ENCODE measurements at regions not wholly inside any gene's neighbourhood (a gene's known extent, or its start where the extent isn't known, plus 50 kb on each side); places are given as distances from the start of the nearest gene placed in this dataset.

DNA sequence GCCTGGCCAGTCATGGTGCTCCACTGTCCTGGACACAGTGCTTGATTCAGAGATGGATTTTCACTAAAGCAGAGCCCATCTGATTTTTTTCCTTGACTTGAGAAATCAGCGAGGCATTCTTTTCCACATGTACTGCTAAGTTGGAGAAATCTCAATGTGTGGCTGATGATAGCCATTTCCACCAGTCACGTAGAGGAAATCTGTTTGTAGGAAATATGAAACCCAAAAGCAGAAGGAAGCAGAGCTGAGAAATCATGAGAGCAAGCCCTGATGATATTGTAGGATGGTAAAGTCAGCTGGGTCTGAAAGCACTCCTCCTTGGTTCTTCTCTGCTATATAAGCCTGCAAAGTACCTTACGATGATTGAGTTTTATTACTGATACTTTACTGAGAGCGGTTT lies 1233.4 kb downstream of the ROBO2 start:
- TF ChIP-seq, protein P1, sequence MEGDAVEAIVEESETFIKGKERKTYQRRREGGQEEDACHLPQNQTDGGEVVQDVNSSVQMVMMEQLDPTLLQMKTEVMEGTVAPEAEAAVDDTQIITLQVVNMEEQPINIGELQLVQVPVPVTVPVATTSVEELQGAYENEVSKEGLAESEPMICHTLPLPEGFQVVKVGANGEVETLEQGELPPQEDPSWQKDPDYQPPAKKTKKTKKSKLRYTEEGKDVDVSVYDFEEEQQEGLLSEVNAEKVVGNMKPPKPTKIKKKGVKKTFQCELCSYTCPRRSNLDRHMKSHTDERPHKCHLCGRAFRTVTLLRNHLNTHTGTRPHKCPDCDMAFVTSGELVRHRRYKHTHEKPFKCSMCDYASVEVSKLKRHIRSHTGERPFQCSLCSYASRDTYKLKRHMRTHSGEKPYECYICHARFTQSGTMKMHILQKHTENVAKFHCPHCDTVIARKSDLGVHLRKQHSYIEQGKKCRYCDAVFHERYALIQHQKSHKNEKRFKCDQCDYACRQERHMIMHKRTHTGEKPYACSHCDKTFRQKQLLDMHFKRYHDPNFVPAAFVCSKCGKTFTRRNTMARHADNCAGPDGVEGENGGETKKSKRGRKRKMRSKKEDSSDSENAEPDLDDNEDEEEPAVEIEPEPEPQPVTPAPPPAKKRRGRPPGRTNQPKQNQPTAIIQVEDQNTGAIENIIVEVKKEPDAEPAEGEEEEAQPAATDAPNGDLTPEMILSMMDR (IDR thresholded peaks at IDR 0.05; ENCODE audit: low read depth, low read length, missing control alignments), result no peak
- H3K4me3 ChIP-seq (replicated peaks; ENCODE audit: low read depth, low read length), result no peak overlapping the region
- no peak for DNase-seq (ENCODE audit: extremely low read depth, low read depth)

DNA sequence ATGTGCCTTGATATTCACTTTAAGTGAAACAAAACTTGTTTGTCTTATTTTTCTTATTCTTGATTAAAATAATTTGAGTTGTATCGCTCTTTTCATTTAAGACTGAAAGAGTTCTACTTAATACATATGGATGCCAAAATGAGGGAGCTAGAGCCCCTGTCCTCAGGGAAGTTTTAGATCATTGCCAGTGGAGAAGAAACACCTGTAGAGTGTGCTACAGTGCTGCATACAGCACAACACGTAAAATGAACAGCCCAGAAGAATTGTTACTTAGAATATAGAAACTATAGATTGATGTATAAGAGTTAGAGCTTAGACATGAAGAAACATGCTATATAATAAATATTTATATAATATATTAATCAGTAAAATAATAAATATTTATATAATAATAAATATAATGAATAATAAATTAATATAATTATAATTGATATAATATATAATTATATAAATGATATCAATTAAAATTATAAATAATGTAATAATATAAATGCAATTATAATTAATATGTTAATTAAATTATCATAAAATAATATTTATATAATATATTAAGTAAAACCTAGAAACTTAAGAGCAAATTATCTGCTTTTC lies 1234.7 kb downstream of the ROBO2 start:
- no peak for DNase-seq (ENCODE audit: extremely low read depth, low read depth)
- no peak overlapping the region for H3K4me3 ChIP-seq (replicated peaks; ENCODE audit: low read depth, low read length)
- TF ChIP-seq, protein P1 (IDR thresholded peaks at IDR 0.05; ENCODE audit: low read depth, low read length, missing control alignments), result peak; percentile 6

DNA sequence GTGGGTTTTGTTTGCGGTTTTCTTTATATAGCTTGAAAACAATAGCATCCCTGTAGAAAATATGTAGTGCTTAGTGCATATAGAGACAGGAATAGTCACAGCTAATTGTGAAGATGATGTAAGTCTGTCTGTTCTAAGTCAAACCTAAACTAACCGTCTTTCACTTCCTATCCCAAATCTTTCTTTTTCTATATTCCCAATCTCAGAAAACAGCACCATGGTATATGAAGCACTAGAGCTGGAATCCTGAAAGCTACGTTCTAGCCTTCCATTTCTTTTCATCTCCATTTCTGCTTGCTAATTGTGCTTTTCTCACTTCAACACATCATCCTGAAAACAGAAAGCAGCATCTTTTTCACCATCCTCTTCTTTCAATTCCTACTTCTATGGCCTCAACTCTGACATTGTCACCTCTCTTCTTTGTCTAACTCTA lies 1235.5 kb downstream of the ROBO2 start:
- DNase-seq (ENCODE audit: extremely low read depth, low read depth), result no peak
- TF ChIP-seq, protein P1 (IDR thresholded peaks at IDR 0.05; ENCODE audit: low read depth, low read length, missing control alignments), result no peak
- no peak overlapping the region for H3K4me3 ChIP-seq (replicated peaks; ENCODE audit: low read depth, low read length)

DNA sequence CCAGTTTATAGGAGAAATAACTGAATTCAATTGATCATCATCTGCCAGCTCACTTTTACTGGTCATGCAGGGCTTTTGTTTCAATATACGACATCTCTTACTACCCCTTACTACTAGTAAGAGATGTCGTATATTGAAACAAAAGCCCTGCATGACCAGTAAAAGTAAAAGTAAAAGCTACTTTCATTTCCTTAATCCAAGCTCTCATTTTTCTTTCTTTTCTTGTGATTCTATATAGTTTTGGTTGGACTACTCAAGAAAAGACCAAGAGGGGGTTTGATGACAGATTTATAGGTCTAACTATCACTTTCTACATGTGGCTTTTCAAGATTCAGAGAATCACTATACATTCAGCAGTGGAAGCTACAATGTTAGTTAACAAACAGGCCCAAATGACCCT lies 1237.3 kb downstream of the ROBO2 start:
- DNase-seq (ENCODE audit: extremely low read depth, low read depth), result no peak
- no peak overlapping the region for H3K4me3 ChIP-seq (replicated peaks; ENCODE audit: low read depth, low read length)
- TF ChIP-seq, protein P1 (IDR thresholded peaks at IDR 0.05; ENCODE audit: low read depth, low read length, missing control alignments), result no peak

DNA sequence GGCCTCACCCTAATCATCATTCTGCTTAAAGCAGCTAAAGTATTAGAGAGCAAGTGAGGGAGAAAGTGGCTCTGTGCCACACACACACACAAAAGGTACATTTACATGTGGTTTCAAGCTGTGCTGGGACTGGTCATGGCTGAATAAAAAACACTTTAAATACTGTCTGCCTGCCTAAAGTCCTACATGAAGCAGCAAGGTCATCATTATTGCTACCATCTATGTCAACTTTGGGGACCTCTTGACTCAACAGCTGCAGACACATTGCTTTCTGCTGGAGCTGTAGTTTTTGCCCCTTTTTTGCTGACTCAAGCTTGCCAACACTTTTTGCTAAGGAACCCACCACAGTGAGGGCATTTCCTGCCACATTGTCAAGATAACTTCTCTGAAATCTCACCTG lies 1237.9 kb downstream of the ROBO2 start:
- H3K4me3 ChIP-seq (replicated peaks; ENCODE audit: low read depth, low read length), result no peak overlapping the region
- DNase-seq (ENCODE audit: extremely low read depth, low read depth), result peak; percentile 10
- TF ChIP-seq, protein P1 (IDR thresholded peaks at IDR 0.05; ENCODE audit: low read depth, low read length, missing control alignments), result no peak

DNA sequence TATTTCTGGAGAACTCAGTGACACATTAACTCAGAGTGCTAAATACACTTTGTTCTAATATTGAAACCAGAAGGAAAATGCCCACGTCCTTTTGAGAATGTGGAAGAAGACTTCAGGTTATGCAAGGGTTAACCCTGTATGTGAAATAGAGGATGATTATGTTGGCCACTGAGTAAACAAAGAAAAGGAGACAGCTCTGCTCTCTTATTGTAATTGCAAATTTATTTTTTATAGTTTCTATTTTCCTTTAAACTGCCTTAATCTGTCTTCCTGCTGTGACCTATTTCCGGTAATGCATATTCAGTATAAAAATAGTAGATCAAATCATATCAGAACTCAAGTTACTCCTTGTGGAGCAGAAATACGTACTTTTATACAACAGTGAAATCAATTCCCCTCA lies 1239.2 kb downstream of the ROBO2 start:
- TF ChIP-seq, protein P1 (IDR thresholded peaks at IDR 0.05; ENCODE audit: low read depth, low read length, missing control alignments), result no peak
- H3K4me3 ChIP-seq (replicated peaks; ENCODE audit: low read depth, low read length), result no peak overlapping the region
- no peak for DNase-seq (ENCODE audit: extremely low read depth, low read depth)

DNA sequence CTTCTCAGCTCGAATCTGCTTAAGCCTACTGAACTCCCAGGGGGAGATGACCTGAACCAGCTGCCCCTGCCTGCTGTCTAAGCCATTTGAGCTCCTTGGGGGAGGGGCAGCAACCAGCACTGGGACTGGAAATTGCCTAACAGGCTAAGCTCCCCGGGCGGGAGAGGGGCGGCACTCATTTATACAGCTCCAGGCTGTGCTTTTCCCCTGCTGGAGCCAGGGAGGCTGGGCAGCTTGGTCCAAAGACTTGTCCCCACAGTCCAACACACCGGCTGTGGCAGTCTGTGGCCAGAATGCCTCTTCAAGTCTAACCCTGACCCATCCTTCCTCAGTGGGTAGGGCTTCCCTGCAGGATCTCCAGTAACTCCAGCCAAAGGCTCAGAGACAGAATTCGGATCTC lies 1241.5 kb downstream of the ROBO2 start:
- DNase-seq (ENCODE audit: extremely low read depth, low read depth), result no peak
- no peak overlapping the region for H3K4me3 ChIP-seq (replicated peaks; ENCODE audit: low read depth, low read length)
- TF ChIP-seq, protein P1 (IDR thresholded peaks at IDR 0.05; ENCODE audit: low read depth, low read length, missing control alignments), result no peak
